Lower lobe of right lung (tissue), 2 donors: ENCODE measurements at regions not wholly inside any gene's neighbourhood (a gene's known extent, or its start where the extent isn't known, plus 50 kb on each side); places are given as distances from the start of the nearest gene placed in this dataset.

Experiments used
- ATAC-seq, 2 donors: fragments of 200-7000 bp; cut with Tn5 transposase; one replicate each; pipeline ENCODE4 v1.9.1; 2020 to 2022; ENCODE audit warnings: mild to moderate bottlenecking in 2 of 2, moderate library complexity in 2 of 2
- DNase-seq: peaks from one replicate; pipeline ENCODE4 v3.0.0-alpha.2; 2020
- H3K27ac ChIP-seq: fragments of 200-600 bp; one replicate; pipeline ENCODE4 v1.8.0; 2022
- H3K27me3 ChIP-seq: fragments of 200-600 bp; one replicate; pipeline ENCODE4 v1.8.0; 2022; ENCODE audit warnings: low read depth
- H3K36me3 ChIP-seq: fragments of 200-600 bp; one replicate; pipeline ENCODE4 v1.8.0; 2022; ENCODE audit warnings: mild to moderate bottlenecking
- H3K4me1 ChIP-seq: fragments of 200-600 bp; one replicate; pipeline ENCODE4 v1.8.0; 2022
- H3K4me3 ChIP-seq: fragments of 200-600 bp; one replicate; pipeline ENCODE4 v1.8.0; 2022; ENCODE audit warnings: mild to moderate bottlenecking
- H3K9me3 ChIP-seq: fragments of 200-600 bp; one replicate; pipeline ENCODE4 v1.8.0; 2022
- CTCF ChIP-seq: fragments of 200-600 bp; IDR thresholded peaks from one replicate; pipeline ENCODE4 v1.8.0; 2022; ENCODE audit warnings: antibody characterized with exemption, mild to moderate bottlenecking
- intact Hi-C: fragments of 100-400 bp; cut with DNase I; formaldehyde crosslinking; loops from one replicate; pipeline ENCODE4 v1.11.0; 2022
- donor health status: DM: no; HTN: yes; CAD: no; lungs with severe emphysema.

- H3K27me3 ChIP-seq, result no peaks in the 10 kb centered on the region
- ATAC-seq (no peak), DNase-seq (no peak)
- no peaks in the 10 kb centered on the region for H3K9me3 ChIP-seq
- H3K36me3 ChIP-seq, result no peaks in the 10 kb centered on the region
- H3K4me1 ChIP-seq, result no peaks in the 10 kb centered on the region
- intact Hi-C loops, result no loop called here
- no peak overlapping the region for H3K4me3 ChIP-seq
- H3K27ac ChIP-seq, result no peak overlapping the region
- no peak for TF ChIP-seq CTCF
Measured at GRCh38 chr12:97209997-97210396, 252.6 kb upstream of the RMST start.

GRCh38 chr12:97211416-97211930 is 251.1 kb upstream of the RMST start:
- H3K9me3 ChIP-seq, result no peaks in the 10 kb centered on the region
- H3K4me1 ChIP-seq, result no peaks in the 10 kb centered on the region
- no peaks in the 10 kb centered on the region for H3K27me3 ChIP-seq
- TF ChIP-seq CTCF, result no peak
- no peaks in the 10 kb centered on the region for H3K36me3 ChIP-seq
- H3K27ac ChIP-seq, result no peak overlapping the region
- ATAC-seq, result no peak
- H3K4me3 ChIP-seq, result no peak overlapping the region
- no peak for DNase-seq
- intact Hi-C loops, result no loop called here

- intact Hi-C loops, result no loop called here
- no peaks in the 10 kb centered on the region for H3K4me1 ChIP-seq
Measured at GRCh38 chr12:97216848-97217247, 245.8 kb upstream of the RMST start.

GRCh38 chr12:97222391-97222790 is 240.2 kb upstream of the RMST start:
- Histone ChIP-seq H3K27ac (no peak overlapping the region), H3K4me3 (no peak overlapping the region), H3K4me1 (no peaks in the 10 kb centered on the region), H3K27me3 (no peaks in the 10 kb centered on the region), H3K36me3 (no peaks in the 10 kb centered on the region), H3K9me3 (no peaks in the 10 kb centered on the region)
- DNase-seq (no peak), ATAC-seq (no peak)
- intact Hi-C loops, result no loop called here
- TF ChIP-seq CTCF, result no peak

More at GRCh38 chr12:97216848-97217247, 245.8 kb upstream of the RMST start:
- no peak for TF ChIP-seq CTCF
- Histone ChIP-seq H3K4me3 (no peak overlapping the region), H3K9me3 (no peaks in the 10 kb centered on the region), H3K27me3 (no peaks in the 10 kb centered on the region), H3K27ac (no peak overlapping the region), H3K36me3 (no peaks in the 10 kb centered on the region)
- ATAC-seq, result no peak
- DNase-seq, result no peak

- H3K4me3 ChIP-seq, result no peak overlapping the region
- H3K9me3 ChIP-seq, result no peaks in the 10 kb centered on the region
- ATAC-seq, result no peak
- H3K27ac ChIP-seq, result no peak overlapping the region
- H3K4me1 ChIP-seq, result no peaks in the 10 kb centered on the region
- intact Hi-C loops, result no loop called here
- no peaks in the 10 kb centered on the region for H3K27me3 ChIP-seq
- DNase-seq, result no peak
- no peak for TF ChIP-seq CTCF
- H3K36me3 ChIP-seq, result no peaks in the 10 kb centered on the region
Measured at GRCh38 chr12:97223419-97223818, 239.2 kb upstream of the RMST start.

GRCh38 chr12:97229004-97229403 is 233.6 kb upstream of the RMST start:
- H3K27ac ChIP-seq, result no peak overlapping the region
- H3K27me3 ChIP-seq, result no peaks in the 10 kb centered on the region
- intact Hi-C loops, result no loop called here
- H3K9me3 ChIP-seq, result no peaks in the 10 kb centered on the region
- DNase-seq (no peak), ATAC-seq (no peak)
- H3K4me3 ChIP-seq, result no peak overlapping the region
- TF ChIP-seq CTCF, result no peak
- H3K4me1 ChIP-seq, result no peaks in the 10 kb centered on the region
- H3K36me3 ChIP-seq, result no peaks in the 10 kb centered on the region
